Sigmoid colon (tissue), 4 donors: ENCODE measurements at regions not wholly inside any gene's neighbourhood (a gene's known extent, or its start where the extent isn't known, plus 50 kb on each side); places are given as distances from the start of the nearest gene placed in this dataset.

Experiments
- CTCF ChIP-seq, 4 experiments: fragments of 450-650 bp in 3 of 4; fragments of 200-600 bp in 1 of 4; IDR thresholded peaks; one replicate each; pipeline ENCODE4 v1.5.1; 2016 to 2019; ENCODE audit warnings: antibody characterized with exemption in 4 of 4, mild to moderate bottlenecking in 3 of 4, moderate library complexity in 2 of 4
- EP300 ChIP-seq, 4 donors: sonication (generic); formaldehyde crosslinking; IDR thresholded peaks; one replicate each; pipeline ENCODE4 v1.6.1; 2017; ENCODE audit warnings: antibody characterized with exemption in 4 of 4

- TF ChIP-seq CTCF (IDR thresholded peaks at IDR 0.05) (no peak), EP300 (IDR thresholded peaks at IDR 0.05) (no peak)
Measured at GRCh38 chr5:73278693-73279092, 105.7 kb downstream of the TMEM174 start.
